Muscle layer of colon (tissue), 2 donors: ENCODE measurements at regions not wholly inside any gene's neighbourhood (a gene's known extent, or its start where the extent isn't known, plus 50 kb on each side); places are given as distances from the start of the nearest gene placed in this dataset.

Experiments used
- H3K27ac ChIP-seq: one replicate; pipeline ENCODE4 v1.7.0; 2013; ENCODE audit warnings: low read depth, mild to moderate bottlenecking, low read length, moderate library complexity
- H3K27me3 ChIP-seq, 2 donors: one replicate each; pipeline ENCODE4 v1.7.0; 2013; ENCODE audit warnings: low read length in 2 of 2, mild to moderate bottlenecking in 2 of 2; ENCODE audit not compliant: insufficient read depth in 2 of 2, control insufficient read depth in 1 of 2
- H3K36me3 ChIP-seq: one replicate; pipeline ENCODE4 v1.7.0; 2013; ENCODE audit warnings: mild to moderate bottlenecking, low read length; ENCODE audit not compliant: insufficient read depth
- H3K4me1 ChIP-seq: one replicate; pipeline ENCODE4 v1.7.0; 2013; ENCODE audit warnings: mild to moderate bottlenecking, low read length; ENCODE audit not compliant: insufficient read depth
- H3K4me3 ChIP-seq, 2 donors: one replicate each; pipeline ENCODE4 v1.7.0; 2013; ENCODE audit warnings: low read length in 2 of 2, low read depth in 1 of 2, mild to moderate bottlenecking in 1 of 2, moderate library complexity in 1 of 2
- H3K9ac ChIP-seq: one replicate; pipeline ENCODE4 v1.7.0; 2013; ENCODE audit warnings: low read length
- H3K9me3 ChIP-seq: one replicate; pipeline ENCODE4 v1.7.0; 2013; ENCODE audit warnings: mild to moderate bottlenecking, low read length
- donor health status: abdominal sarcoma.
- donor health status: Adenocarcinoma of cecum.

DNA sequence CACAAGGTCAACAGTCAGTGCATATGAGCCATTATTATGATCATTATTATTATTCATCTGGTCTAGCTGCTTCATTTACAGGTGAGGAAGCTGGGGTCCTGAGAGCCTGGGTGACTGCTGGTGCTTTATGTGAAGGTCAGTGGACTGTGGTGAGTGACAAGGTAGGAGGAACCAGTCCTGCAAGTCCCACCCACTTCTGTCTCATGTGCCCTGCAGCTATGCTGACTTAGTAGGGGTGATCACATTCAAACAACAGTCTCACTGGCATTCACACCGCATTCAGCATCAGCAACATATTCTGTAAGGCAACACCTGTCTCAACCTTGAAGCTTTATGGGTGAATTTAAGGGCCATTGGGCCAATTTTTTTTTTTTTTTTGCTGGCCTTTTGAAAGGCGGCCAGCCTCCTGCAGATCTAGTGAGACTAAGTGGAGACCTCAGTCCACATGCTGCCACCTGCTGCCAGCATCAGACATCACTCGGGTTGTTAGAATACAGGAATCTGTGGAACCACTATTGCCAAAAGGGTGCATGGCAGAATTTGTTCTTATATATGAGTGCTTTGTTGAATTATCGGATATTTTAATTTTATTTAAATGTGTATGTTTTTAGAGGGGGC, 59.9 kb upstream of the CACNA1E start:
- no peak overlapping the region for H3K9ac ChIP-seq
- no peak overlapping the region for H3K27ac ChIP-seq
- no peak overlapping the region for H3K4me3 ChIP-seq
- no peaks in the 10 kb centered on the region for H3K4me1 ChIP-seq
- peaks cover 0 to 7% of the 10 kb centered on the region in 2 donors for H3K27me3 ChIP-seq
- H3K36me3 ChIP-seq, result no peaks in the 10 kb centered on the region
- H3K9me3 ChIP-seq, result no peaks in the 10 kb centered on the region

DNA sequence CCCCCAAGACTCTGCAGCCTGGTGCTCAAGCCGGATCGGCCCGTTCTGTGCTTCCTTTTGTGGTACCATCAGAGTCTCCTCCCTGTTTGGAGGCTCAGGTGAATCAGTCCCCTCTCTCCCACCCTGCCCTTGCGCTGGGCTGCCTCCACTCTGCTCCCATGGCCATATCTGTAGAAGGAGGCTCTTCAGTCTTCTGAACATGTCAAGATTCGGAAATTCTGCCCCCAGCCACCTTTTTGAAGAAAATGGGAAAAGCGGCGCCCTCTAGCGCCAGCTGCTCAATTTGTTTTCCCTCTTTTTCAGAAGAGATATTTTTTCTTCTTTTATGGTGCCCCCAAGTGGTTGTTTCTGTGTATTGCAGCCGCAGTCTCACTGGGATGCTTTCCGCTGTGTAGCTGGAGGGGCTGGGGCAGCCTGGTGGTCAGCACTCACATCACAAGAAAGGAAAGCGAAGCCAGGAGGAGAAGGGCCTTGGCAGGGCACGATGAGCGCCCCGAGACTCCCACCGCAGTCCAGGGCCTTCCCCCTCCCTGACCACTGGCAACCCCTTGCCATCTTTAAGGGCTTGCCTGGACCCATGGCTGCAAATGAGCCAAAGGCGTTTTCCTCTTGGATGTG, 58.4 kb upstream of the CACNA1E start:
- Histone ChIP-seq H3K4me3 (no peak overlapping the region), H3K27ac (no peak overlapping the region), H3K27me3 (peaks cover 0 to 7% of the 10 kb centered on the region in 2 donors), H3K9ac (no peak overlapping the region), H3K36me3 (no peaks in the 10 kb centered on the region), H3K4me1 (no peaks in the 10 kb centered on the region), H3K9me3 (no peaks in the 10 kb centered on the region)

DNA sequence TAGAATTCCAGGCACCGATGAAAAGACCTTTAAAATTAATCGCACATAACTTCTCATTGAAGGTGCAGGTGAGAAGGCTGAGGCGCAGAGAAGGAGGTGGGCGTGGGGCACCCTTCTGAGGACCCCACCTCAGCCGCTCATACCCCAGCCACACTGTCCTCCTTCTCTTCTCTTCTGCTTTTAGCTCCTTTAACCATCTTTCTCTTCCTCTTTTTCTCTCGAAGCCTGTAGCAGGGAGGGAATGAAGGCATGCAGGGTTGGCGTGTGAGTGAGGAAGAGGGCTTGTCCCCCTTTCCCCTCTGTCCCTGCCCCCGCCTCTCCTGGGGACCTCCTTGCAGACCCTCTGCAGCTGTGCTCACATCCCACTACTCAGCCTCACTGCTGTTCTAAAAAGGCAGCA, 57.8 kb upstream of the CACNA1E start:
- peaks cover 0 to 7% of the 10 kb centered on the region in 2 donors for H3K27me3 ChIP-seq
- H3K4me1 ChIP-seq, result no peaks in the 10 kb centered on the region
- no peaks in the 10 kb centered on the region for H3K36me3 ChIP-seq
- H3K9me3 ChIP-seq, result no peaks in the 10 kb centered on the region
- no peak overlapping the region for H3K9ac ChIP-seq
- H3K4me3 ChIP-seq, result no peak overlapping the region
- H3K27ac ChIP-seq, result no peak overlapping the region

DNA sequence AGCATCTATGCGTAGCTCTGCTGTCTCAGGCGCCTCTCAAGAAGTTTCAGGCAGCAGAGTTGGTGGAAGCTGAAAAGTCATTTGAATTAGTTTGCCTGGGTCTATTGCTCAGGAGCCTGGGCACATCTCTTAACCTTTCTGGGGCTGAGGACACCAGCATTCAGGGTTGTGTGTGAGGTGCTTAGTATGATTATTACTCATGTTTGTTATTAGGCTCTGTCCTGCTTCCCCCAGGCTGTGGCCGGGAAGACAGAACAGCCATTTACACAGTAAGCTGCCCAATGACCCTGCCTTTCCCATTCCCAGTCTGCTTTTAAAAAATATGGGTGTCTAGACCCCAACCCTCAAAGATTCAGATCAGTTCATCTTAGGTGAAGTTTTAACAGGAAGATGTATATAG, 53.9 kb upstream of the CACNA1E start:
- Histone ChIP-seq H3K4me1 (no peaks in the 10 kb centered on the region), H3K9ac (no peak overlapping the region), H3K36me3 (no peaks in the 10 kb centered on the region), H3K27ac (no peak overlapping the region), H3K9me3 (no peaks in the 10 kb centered on the region), H3K4me3 (no peak overlapping the region), H3K27me3 (peaks cover 0 to 6% of the 10 kb centered on the region in 2 donors)

DNA sequence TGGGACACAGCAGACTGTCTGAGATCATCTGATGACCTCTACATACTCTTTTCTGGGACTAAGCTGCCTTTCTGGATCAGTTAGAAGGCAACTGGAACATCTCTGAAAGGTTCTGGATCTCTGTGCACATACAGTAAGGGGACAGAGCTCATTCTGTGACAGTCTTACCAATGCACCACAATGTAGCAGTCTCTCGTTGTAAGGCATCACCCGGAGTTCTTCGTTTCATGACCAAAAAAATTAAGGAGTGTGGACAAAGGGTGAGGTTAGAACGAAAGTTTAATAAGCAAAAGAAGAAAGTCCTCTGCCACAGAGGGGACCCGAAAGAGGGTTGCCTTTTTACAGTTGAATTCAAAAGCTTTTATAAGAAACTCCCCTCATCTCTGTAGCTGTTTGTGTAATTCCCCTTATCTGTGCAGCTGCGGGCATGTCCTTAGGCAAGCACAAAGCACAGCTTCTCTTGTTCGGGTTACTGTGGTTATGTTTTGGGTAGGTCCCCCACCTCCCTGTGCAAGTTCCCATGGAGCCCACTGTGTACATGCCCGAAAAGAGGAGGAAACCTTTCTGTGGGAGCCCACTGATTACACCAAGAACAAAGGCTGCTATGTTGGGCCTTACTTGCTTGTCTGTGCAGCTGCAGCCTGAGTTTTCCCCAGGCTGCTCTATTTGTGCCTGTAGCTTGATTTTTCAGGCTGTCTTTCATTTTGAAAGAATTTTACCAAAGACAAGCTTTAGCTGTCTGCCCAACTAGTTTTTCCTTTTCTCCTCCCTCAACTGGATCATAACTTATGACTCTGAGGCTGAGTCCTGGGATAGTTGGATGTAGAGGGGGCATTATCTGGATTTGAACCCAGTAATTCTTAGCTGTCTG, 53.1 kb upstream of the CACNA1E start:
- Histone ChIP-seq H3K27ac (no peak overlapping the region), H3K4me3 (no peak overlapping the region), H3K9ac (no peak overlapping the region)

More for the DNA sequence above, 53.1 kb upstream of the CACNA1E start:
- no peaks in the 10 kb centered on the region for H3K9me3 ChIP-seq
- peaks cover 0 to 5% of the 10 kb centered on the region in 2 donors for H3K27me3 ChIP-seq
- no peaks in the 10 kb centered on the region for H3K4me1 ChIP-seq
- no peaks in the 10 kb centered on the region for H3K36me3 ChIP-seq
